Osteoblast (primary cell): ENCODE measurements at regions not wholly inside any gene's neighbourhood (a gene's known extent, or its start where the extent isn't known, plus 50 kb on each side); places are given as distances from the start of the nearest gene placed in this dataset.

ENCODE experiments used
- DNase-seq: peaks from one replicate; pipeline ENCODE4 v3.0.0; 2011; ENCODE audit warnings: low spot score, mixed read lengths; ENCODE audit not compliant: insufficient read length; ENCODE audit errors: missing footprints
- H2AFZ ChIP-seq: 2 replicates; pipeline ENCODE4 v1.6.0; 2011; ENCODE audit warnings: mild to moderate bottlenecking, low read length
- H3K27ac ChIP-seq: 2 replicates; pipeline ENCODE4 v1.5.1; 2011; ENCODE audit warnings: mild to moderate bottlenecking, low read depth, low read length, moderate library complexity
- H3K27me3 ChIP-seq: 2 replicates; pipeline ENCODE4 v1.6.0; 2012; ENCODE audit warnings: mild to moderate bottlenecking, control low read depth, inconsistent platforms, low read length, moderate library complexity; ENCODE audit not compliant: insufficient read depth
- H3K36me3 ChIP-seq: 2 replicates; pipeline ENCODE4 v1.5.1; 2011; ENCODE audit warnings: mild to moderate bottlenecking, low read length, control low read depth, moderate library complexity; ENCODE audit not compliant: insufficient read depth
- H3K4me1 ChIP-seq: 2 replicates; pipeline ENCODE4 v1.5.1; 2011; ENCODE audit warnings: mild to moderate bottlenecking, low read length, control low read depth, moderate library complexity; ENCODE audit not compliant: insufficient read depth
- H3K4me2 ChIP-seq: 2 replicates; pipeline ENCODE4 v1.6.0; 2011; ENCODE audit warnings: mild to moderate bottlenecking, low read length; ENCODE audit not compliant: insufficient read depth
- H3K4me3 ChIP-seq: fragments of 200-600 bp; sonication (generic); 3 replicates; pipeline ENCODE4 v1.5.1; 2012; ENCODE audit warnings: mild to moderate bottlenecking, low read length, inconsistent platforms; ENCODE audit not compliant: insufficient read depth
- H3K79me2 ChIP-seq: 2 replicates; pipeline ENCODE4 v1.6.0; 2012; ENCODE audit warnings: mild to moderate bottlenecking, low read length, control low read depth, inconsistent platforms; ENCODE audit not compliant: insufficient read depth
- H3K9me3 ChIP-seq: 2 replicates; pipeline ENCODE4 v1.5.1; 2011; ENCODE audit warnings: low read depth, low read length, control low read depth
- H4K20me1 ChIP-seq: 2 replicates; pipeline ENCODE4 v1.6.0; 2012; ENCODE audit warnings: mild to moderate bottlenecking, low read length, control low read depth; ENCODE audit not compliant: insufficient read depth
- CTCF ChIP-seq: IDR thresholded peaks from 2 replicates; pipeline ENCODE4 v1.5.1; 2011; ENCODE audit warnings: mild to moderate bottlenecking, low read depth, low read length, moderate library complexity; ENCODE audit errors: extremely low read depth

- peak; percentile 38 for DNase-seq
- no peaks in the 10 kb centered on the region for H3K79me2 ChIP-seq
- no peak overlapping the region for H2AFZ ChIP-seq
- H3K27ac ChIP-seq: no peak overlapping the region
- TF ChIP-seq CTCF: no peak
- no peak overlapping the region for H3K4me3 ChIP-seq
- no peaks in the 10 kb centered on the region for H3K36me3 ChIP-seq
- no peaks in the 10 kb centered on the region for H3K4me1 ChIP-seq
- no peak overlapping the region for H3K4me2 ChIP-seq
- H4K20me1 ChIP-seq: no peaks in the 10 kb centered on the region
- H3K27me3 ChIP-seq: peaks cover 3% of the 10 kb centered on the region
- no peaks in the 10 kb centered on the region for H3K9me3 ChIP-seq
These were observed 92.5 kb upstream of the PITRM1 start for GRCh38 chr10:3265088-3265487.

- peak; percentile 29 for DNase-seq
- H2AFZ ChIP-seq: no peak overlapping the region
These were observed 91.7 kb upstream of the PITRM1 start for GRCh38 chr10:3264161-3264761.

GRCh38 chr10:3263747-3264146 lies 91.2 kb upstream of the PITRM1 start:
- no peaks in the 10 kb centered on the region for H3K4me1 ChIP-seq
- H2AFZ ChIP-seq: no peak overlapping the region
- H3K27me3 ChIP-seq: peaks cover 3% of the 10 kb centered on the region
- no peaks in the 10 kb centered on the region for H4K20me1 ChIP-seq
- no peak overlapping the region for H3K27ac ChIP-seq
- no peak for DNase-seq
- no peak overlapping the region for H3K4me3 ChIP-seq
- H3K79me2 ChIP-seq: no peaks in the 10 kb centered on the region
- no peaks in the 10 kb centered on the region for H3K9me3 ChIP-seq
- no peak overlapping the region for H3K4me2 ChIP-seq
- no peak for TF ChIP-seq CTCF
- H3K36me3 ChIP-seq: no peaks in the 10 kb centered on the region

More at GRCh38 chr10:3264161-3264761, 91.7 kb upstream of the PITRM1 start:
- Histone ChIP-seq H3K79me2 (no peaks in the 10 kb centered on the region), H3K27ac (no peak overlapping the region), H3K4me3 (no peak overlapping the region), H3K4me1 (no peaks in the 10 kb centered on the region), H3K27me3 (peaks cover 3% of the 10 kb centered on the region), H4K20me1 (no peaks in the 10 kb centered on the region), H3K4me2 (no peak overlapping the region), H3K9me3 (no peaks in the 10 kb centered on the region), H3K36me3 (no peaks in the 10 kb centered on the region)
- TF ChIP-seq CTCF: no peak

GRCh38 chr10:3263082-3263481 lies 90.5 kb upstream of the PITRM1 start:
- Histone ChIP-seq H3K36me3 (no peaks in the 10 kb centered on the region), H3K79me2 (no peaks in the 10 kb centered on the region), H3K27me3 (peaks cover 3% of the 10 kb centered on the region), H3K4me2 (no peak overlapping the region), H3K4me3 (no peak overlapping the region), H3K4me1 (no peaks in the 10 kb centered on the region), H3K27ac (no peak overlapping the region), H4K20me1 (no peaks in the 10 kb centered on the region), H2AFZ (no peak overlapping the region), H3K9me3 (no peaks in the 10 kb centered on the region)
- no peak for TF ChIP-seq CTCF
- DNase-seq: peak; percentile 66
